ENCODE measurements at regions not wholly inside any gene's neighbourhood (a gene's known extent, or its start where the extent isn't known, plus 50 kb on each side); places are given as distances from the start of the nearest gene placed in this dataset.
"Not testable (repeated sequence)": the region's sequence is repeated elsewhere in the genome, so short reads cannot be mapped to it uniquely, and the experiment has no call there.

- DNase-seq: peak; percentile 26
These were observed 418.5 kb downstream of the TMEM121 start for GRCh38 chr14:105944632-105945610.

- DNase-seq: no peak
These were observed 419.5 kb downstream of the TMEM121 start for GRCh38 chr14:105945896-105946295.

GRCh38 chr14:105947599-105947998 is 421.2 kb downstream of the TMEM121 start:
- DNase-seq: no peak

GRCh38 chr14:105948955-105949354 is 422.6 kb downstream of the TMEM121 start:
- not testable (repeated sequence) for DNase-seq

GRCh38 chr14:105950364-105950892 is 424.0 kb downstream of the TMEM121 start:
- not testable (repeated sequence) for DNase-seq

GRCh38 chr14:105951399-105951798 is 425.0 kb downstream of the TMEM121 start:
- no peak for DNase-seq

- DNase-seq: no peak
These were observed 425.8 kb downstream of the TMEM121 start for GRCh38 chr14:105952222-105952621.

- DNase-seq: no peak
These were observed 426.4 kb downstream of the TMEM121 start for GRCh38 chr14:105952826-105953225.

- DNase-seq: not testable (repeated sequence)
These were observed 435.2 kb downstream of the TMEM121 start for GRCh38 chr14:105961625-105962024.

- DNase-seq: no peak
These were observed 436.1 kb downstream of the TMEM121 start for GRCh38 chr14:105962532-105962931.

GRCh38 chr14:105968291-105968690 is 441.9 kb downstream of the TMEM121 start:
- DNase-seq: no peak

- DNase-seq: not testable (repeated sequence)
These were observed 442.6 kb downstream of the TMEM121 start for GRCh38 chr14:105969026-105969425.

GRCh38 chr14:105970821-105971220 is 444.4 kb downstream of the TMEM121 start:
- DNase-seq: not testable (repeated sequence)

- no peak for DNase-seq
These were observed 445.5 kb downstream of the TMEM121 start for GRCh38 chr14:105971593-105972500.

- no peak for DNase-seq
These were observed 448.5 kb downstream of the TMEM121 start for GRCh38 chr14:105974902-105975301.

- no peak for DNase-seq
These were observed 452.4 kb downstream of the TMEM121 start for GRCh38 chr14:105978618-105979295.

GRCh38 chr14:105979446-105979845 is 453.1 kb downstream of the TMEM121 start:
- peak; percentile 15 for DNase-seq

GRCh38 chr14:105980224-105980623 is 453.8 kb downstream of the TMEM121 start:
- no peak for DNase-seq

- not testable (repeated sequence) for DNase-seq
These were observed 455.3 kb downstream of the TMEM121 start for GRCh38 chr14:105981517-105982302.

GRCh38 chr14:105982664-105983063 is 456.3 kb downstream of the TMEM121 start:
- DNase-seq: no peak

GRCh38 chr14:105986894-105987284 is 460.5 kb downstream of the TMEM121 start:
- no peak for DNase-seq

GRCh38 chr14:105987563-105987962 is 461.2 kb downstream of the TMEM121 start:
- no peak for DNase-seq
